Muscle of back (tissue), 3 donors: ENCODE measurements at regions not wholly inside any gene's neighbourhood (a gene's known extent, or its start where the extent isn't known, plus 50 kb on each side); places are given as distances from the start of the nearest gene placed in this dataset.

Source experiments
- DNase-seq, 3 donors: peaks; one replicate each; pipeline versions ENCODE4 v3.0.0 to v3.0.0-alpha.2; 2013

GRCh38 chr11:96607864-96608558 is 218.2 kb downstream of the JRKL start:
- DNase-seq = no peak

- DNase-seq = no peak
Observed at GRCh38 chr11:96614101-96614500, 224.3 kb downstream of the JRKL start.

- peak in 2 of 3 donors; percentile 4 to 11 for DNase-seq
Observed at GRCh38 chr11:96614846-96615245, 225.0 kb downstream of the JRKL start.

GRCh38 chr11:96620464-96621044 is 230.7 kb downstream of the JRKL start:
- no peak for DNase-seq

GRCh38 chr11:96621161-96621560 is 231.3 kb downstream of the JRKL start:
- DNase-seq = no peak

GRCh38 chr11:96622026-96622634 is 232.3 kb downstream of the JRKL start:
- no peak for DNase-seq

GRCh38 chr11:96624126-96624525 is 234.3 kb downstream of the JRKL start:
- no peak for DNase-seq

GRCh38 chr11:96627376-96627775 is 237.6 kb downstream of the JRKL start:
- DNase-seq = no peak

GRCh38 chr11:96635655-96636054 is 245.8 kb downstream of the JRKL start:
- no peak for DNase-seq

GRCh38 chr11:96641261-96641660 is 251.4 kb downstream of the JRKL start:
- no peak for DNase-seq

- no peak for DNase-seq
Observed at GRCh38 chr11:96642583-96642982, 252.8 kb downstream of the JRKL start.

GRCh38 chr11:96643173-96643572 is 253.4 kb downstream of the JRKL start:
- DNase-seq = no peak

GRCh38 chr11:96647621-96648020 is 257.8 kb downstream of the JRKL start:
- no peak for DNase-seq

GRCh38 chr11:96648991-96649390 is 259.2 kb downstream of the JRKL start:
- no peak for DNase-seq

- no peak for DNase-seq
Observed at GRCh38 chr11:96652516-96652915, 262.7 kb downstream of the JRKL start.

GRCh38 chr11:96655474-96655873 is 265.7 kb downstream of the JRKL start:
- no peak for DNase-seq

- no peak for DNase-seq
Observed at GRCh38 chr11:96658436-96658835, 268.6 kb downstream of the JRKL start.

- no peak for DNase-seq
Observed at GRCh38 chr11:96664110-96664509, 274.3 kb downstream of the JRKL start.

GRCh38 chr11:96680211-96681018 is 290.6 kb downstream of the JRKL start:
- DNase-seq = no peak

- no peak for DNase-seq
Observed at GRCh38 chr11:96681019-96681716, 291.4 kb downstream of the JRKL start.

GRCh38 chr11:96694338-96694737 is 304.5 kb downstream of the JRKL start:
- DNase-seq = no peak

GRCh38 chr11:96696731-96697130 is 306.9 kb downstream of the JRKL start:
- no peak for DNase-seq
